H1 (cell line): ENCODE measurements at regions not wholly inside any gene's neighbourhood (a gene's known extent, or its start where the extent isn't known, plus 50 kb on each side); places are given as distances from the start of the nearest gene placed in this dataset.

Source experiments
- CTCF ChIA-PET: fragments of 300-600 bp; sonication (Branson Sonifier 250); formaldehyde crosslinking; loops from one replicate; lab custom pipeline; 2021; ENCODE audit not compliant: partially characterized antibody; lab: Charles Lee
- POLR2A ChIA-PET: fragments of 300-600 bp; sonication (Branson Sonifier 250); formaldehyde crosslinking; loops from one replicate; lab custom pipeline; 2021; ENCODE audit warnings: inconsistent platforms; ENCODE audit not compliant: partially characterized antibody; lab: Charles Lee
- DNase-seq, 2 experiments: peaks; one replicate each; pipeline versions ENCODE4 v3.0.0 to v3.0.0-alpha.2; 2010 to 2022; ENCODE audit warnings: low spot score in 2 of 2, low read depth in 1 of 2, mixed read lengths in 1 of 2
- FAIRE-seq: peaks from 2 replicates; lab custom pipeline; 2011; peaks lifted over from hg19 to GRCh38; lab: Jason Lieb, UNC
- H2AFZ ChIP-seq: 2 replicates; pipeline ENCODE4 v1.8.1; 2012; ENCODE audit warnings: low read length, inconsistent platforms
- H2AK5ac ChIP-seq: 2 replicates; pipeline ENCODE4 v1.6.1; 2013; ENCODE audit warnings: low read depth, low read length
- H2BK120ac ChIP-seq: replicated peaks from 2 replicates; pipeline ENCODE3; 2013; ENCODE audit warnings: low read depth, low read length, inconsistent platforms
- H2BK12ac ChIP-seq: 2 replicates; pipeline ENCODE4 v1.6.1; 2013; ENCODE audit warnings: low read depth, low read length
- H2BK15ac ChIP-seq: 2 replicates; pipeline ENCODE4 v1.6.1; 2013; ENCODE audit warnings: low read length
- H2BK20ac ChIP-seq: 2 replicates; pipeline ENCODE4 v1.6.1; 2013; ENCODE audit warnings: low read length
- H2BK5ac ChIP-seq: 2 replicates; pipeline ENCODE4 v1.6.1; 2013; ENCODE audit warnings: low read depth, low read length
- H3K14ac ChIP-seq: 2 replicates; pipeline ENCODE4 v1.6.1; 2013; ENCODE audit warnings: inconsistent platforms; ENCODE audit not compliant: insufficient read length
- H3K18ac ChIP-seq: 2 replicates; pipeline ENCODE4 v1.6.1; 2013; ENCODE audit warnings: low read length; ENCODE audit errors: extremely low read depth
- H3K23ac ChIP-seq: 2 replicates; pipeline ENCODE4 v1.6.1; 2013; ENCODE audit warnings: inconsistent platforms; ENCODE audit not compliant: insufficient read length
- H3K23me2 ChIP-seq: 2 replicates; pipeline ENCODE4 v1.6.1; 2013; ENCODE audit warnings: low read depth, low read length
- H3K27ac ChIP-seq: 2 replicates; pipeline ENCODE4 v1.6.1; 2011; ENCODE audit warnings: low read depth, low read length, inconsistent platforms
- H3K27me3 ChIP-seq, 4 experiments: replicated peaks in 1 of 4; 1 replicate in 1 of 4; 2 replicates in 3 of 4; pipeline versions ENCODE4 v1.6.1 to v1.8.1; 2011 to 2013; ENCODE audit warnings: low read length in 3 of 4, mild to moderate bottlenecking in 3 of 4, inconsistent platforms in 2 of 4, mixed read lengths in 2 of 4, moderate library complexity in 1 of 4; ENCODE audit not compliant: control insufficient read depth in 3 of 4, insufficient read depth in 3 of 4; ENCODE audit errors: extremely low read depth in 1 of 4
- H3K36me3 ChIP-seq, 4 experiments: 2 replicates each; pipeline versions ENCODE4 v1.6.1 to v1.8.1; 2011 to 2013; ENCODE audit warnings: mild to moderate bottlenecking in 4 of 4, low read length in 3 of 4, moderate library complexity in 2 of 4, control low read depth in 1 of 4, inconsistent platforms in 1 of 4; ENCODE audit not compliant: insufficient read depth in 4 of 4, control insufficient read depth in 2 of 4
- H3K4ac ChIP-seq: replicated peaks from 2 replicates; pipeline ENCODE3; 2013; ENCODE audit warnings: low read length, low read depth, mixed read lengths, inconsistent platforms; ENCODE audit not compliant: insufficient read length
- H3K4me1 ChIP-seq, 4 experiments: replicated peaks in 1 of 4; 1 replicate in 1 of 4; 2 replicates in 3 of 4; pipeline versions ENCODE4 v1.6.1 to v1.8.1; 2011 to 2013; ENCODE audit warnings: low read length in 3 of 4, inconsistent platforms in 2 of 4, mixed read lengths in 1 of 4; ENCODE audit not compliant: insufficient read depth in 4 of 4, control insufficient read depth in 3 of 4
- H3K4me2 ChIP-seq, 2 experiments: 2 replicates each; pipeline versions ENCODE4 v1.6.1 to v1.8.1; 2011 to 2013; ENCODE audit warnings: low read depth in 2 of 2, low read length in 2 of 2, control low read depth in 1 of 2, inconsistent platforms in 1 of 2, mild to moderate bottlenecking in 1 of 2; ENCODE audit not compliant: insufficient read depth in 1 of 2
- H3K4me3 ChIP-seq, 4 experiments: fragments of 200-600, 300-600 bp in 1 of 4; sonication (generic), shearing (Covaris generic), sonication (Bioruptor Twin) in 1 of 4; 2 replicates each; pipeline versions ENCODE4 v1.5.1 to v1.8.1; 2011 to 2016; ENCODE audit warnings: low read length in 4 of 4, low read depth in 3 of 4, control low read depth in 2 of 4, inconsistent platforms in 2 of 4, mild to moderate bottlenecking in 2 of 4, mixed read lengths in 1 of 4, moderate library complexity in 1 of 4; ENCODE audit not compliant: insufficient read depth in 2 of 4; ENCODE audit errors: extremely low read depth in 1 of 4
- H3K56ac ChIP-seq: replicated peaks from 2 replicates; pipeline ENCODE3; 2013; ENCODE audit warnings: low read depth, mild to moderate bottlenecking, mixed read lengths, low read length, inconsistent platforms; ENCODE audit not compliant: insufficient read length
- H3K79me1 ChIP-seq: 2 replicates; pipeline ENCODE4 v1.6.1; 2013; ENCODE audit warnings: low read depth, low read length, control low read depth
- H3K79me2 ChIP-seq, 2 experiments: 2 replicates each; pipeline versions ENCODE4 v1.6.1 to v1.8.1; 2012 to 2013; ENCODE audit warnings: low read length in 2 of 2, mild to moderate bottlenecking in 2 of 2, inconsistent platforms in 1 of 2; ENCODE audit not compliant: insufficient read depth in 2 of 2, control insufficient read depth in 1 of 2
- H3K9ac ChIP-seq, 4 experiments: replicated peaks in 1 of 4; 1 replicate in 1 of 4; 2 replicates in 3 of 4; pipeline versions ENCODE4 v1.6.1 to v1.8.1; 2011 to 2013; ENCODE audit warnings: low read depth in 3 of 4, low read length in 3 of 4, control low read depth in 2 of 4, mild to moderate bottlenecking in 2 of 4, moderate library complexity in 2 of 4, inconsistent platforms in 1 of 4; ENCODE audit errors: extremely low read depth in 1 of 4
- H3K9me3 ChIP-seq, 2 experiments: 2 replicates each; pipeline versions ENCODE4 v1.6.1 to v1.8.1; 2012 to 2013; ENCODE audit warnings: mild to moderate bottlenecking in 2 of 2, moderate library complexity in 2 of 2, control low read depth in 1 of 2, inconsistent platforms in 1 of 2, low read depth in 1 of 2, low read length in 1 of 2, mixed read lengths in 1 of 2; ENCODE audit not compliant: insufficient read depth in 2 of 2
- H4K20me1 ChIP-seq, 2 experiments: replicated peaks in 1 of 2; 2 replicates each; pipeline versions ENCODE3 to v1.8.1; 2011 to 2013; ENCODE audit warnings: inconsistent platforms in 2 of 2, low read length in 2 of 2, mild to moderate bottlenecking in 1 of 2; ENCODE audit not compliant: insufficient read depth in 2 of 2, control insufficient read depth in 1 of 2
- H4K5ac ChIP-seq: 2 replicates; pipeline ENCODE4 v1.6.1; 2013; ENCODE audit warnings: low read length, low read depth, mixed read lengths, inconsistent platforms; ENCODE audit not compliant: insufficient read length
- H4K8ac ChIP-seq: 2 replicates; pipeline ENCODE4 v1.8.0; 2013; ENCODE audit warnings: mild to moderate bottlenecking, moderate library complexity, low read length, inconsistent platforms; ENCODE audit not compliant: insufficient read depth; ENCODE audit errors: extremely low read depth
- H4K91ac ChIP-seq: replicated peaks from 2 replicates; pipeline ENCODE3; 2013; ENCODE audit warnings: low read length, mixed read lengths, inconsistent platforms; ENCODE audit not compliant: insufficient read length
- WGBS, 2 experiments: shearing (Covaris generic) in 1 of 2; methylation state at CpG; one replicate each; pipeline versions ENCODE4 v1.1.6 to v1.1.7; 2013 to 2015; ENCODE audit warnings: low lambda C conversion rate in 2 of 2, mixed read lengths in 2 of 2, inconsistent platforms in 1 of 2, low coverage in 1 of 2, missing lambda C conversion rate in 1 of 2; ENCODE audit not compliant: insufficient replicate concordance in 2 of 2, insufficient coverage in 1 of 2, insufficient read length in 1 of 2; ENCODE audit errors: extremely low coverage in 1 of 2, missing lambda C conversion rate in 1 of 2; 5-methylcytosine and 5-hydroxymethylcytosine counted together
- TF ChIP-seq, protein P1 (sequence below), 3 experiments: IDR thresholded peaks; 1 replicate in 2 of 3; 2 replicates in 1 of 3; pipeline versions ENCODE4 v1.5.1 to v1.6.1; 2011; ENCODE audit warnings: low read length in 3 of 3, mild to moderate bottlenecking in 3 of 3, inconsistent platforms in 2 of 3, low read depth in 1 of 3, moderate library complexity in 1 of 3; ENCODE audit not compliant: insufficient read depth in 1 of 3; ENCODE audit errors: control extremely low read depth in 1 of 3

DNA sequence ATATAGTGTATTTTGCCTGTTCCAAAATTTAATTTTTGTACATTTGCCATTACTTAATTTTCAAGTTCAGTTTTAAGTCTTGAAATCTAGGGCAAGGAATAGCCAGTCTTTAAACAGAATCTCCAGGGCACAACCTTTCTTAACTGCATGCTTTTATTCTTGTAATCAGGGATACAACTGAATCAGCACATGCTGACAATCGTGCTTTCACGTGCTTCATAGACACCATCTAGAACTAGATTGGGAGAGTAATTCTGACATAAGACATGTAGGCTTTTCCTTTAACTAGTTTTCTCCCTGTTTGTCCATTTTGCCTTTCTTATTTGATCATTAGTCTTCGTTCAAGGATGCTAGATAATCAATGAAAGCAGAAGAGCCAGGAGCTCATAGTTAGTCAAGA, 650.4 kb upstream of the CADM2 start:
- Histone ChIP-seq H3K4me3 (no peak overlapping the region), H4K91ac (no peak overlapping the region), H2BK5ac (no peak overlapping the region), H3K23ac (no peak overlapping the region), H3K27ac (no peak overlapping the region), H3K14ac (no peak overlapping the region), H3K79me2 (no peaks in the 10 kb centered on the region), H3K18ac (no peak overlapping the region), H3K36me3 (no peaks in the 10 kb centered on the region), H3K4ac (no peak overlapping the region), H2BK20ac (no peak overlapping the region), H2AFZ (no peak overlapping the region), H4K8ac (no peak overlapping the region), H3K79me1 (no peaks in the 10 kb centered on the region), H4K20me1 (no peaks in the 10 kb centered on the region), H3K4me2 (no peak overlapping the region), H3K56ac (no peak overlapping the region), H3K9ac (no peak overlapping the region), H3K23me2 (no peaks in the 10 kb centered on the region), H4K5ac (no peak overlapping the region), H3K4me1 (no peaks in the 10 kb centered on the region), H2BK15ac (no peak overlapping the region), H3K27me3 (no peaks in the 10 kb centered on the region), H2AK5ac (no peak overlapping the region), H3K9me3 (no peaks in the 10 kb centered on the region), H2BK12ac (no peak overlapping the region), H2BK120ac (no peak overlapping the region)
- DNase-seq: no peak
- WGBS, 2 experiments: 82% methylated on average over 3 of the region's 3 CpGs; no CpG with 5 or more reads in 1 of the 2 experiments
- FAIRE-seq: no peak
- POLR2A ChIA-PET: no interaction called here
- CTCF ChIA-PET: interaction anchor here (0.6 to 1.6 kb wide), 2 partner anchors 9 to 1977 kb away, joined by 3 to 5 read pairs; no protein-coding TSS in a partner anchor
- TF ChIP-seq, protein P1, sequence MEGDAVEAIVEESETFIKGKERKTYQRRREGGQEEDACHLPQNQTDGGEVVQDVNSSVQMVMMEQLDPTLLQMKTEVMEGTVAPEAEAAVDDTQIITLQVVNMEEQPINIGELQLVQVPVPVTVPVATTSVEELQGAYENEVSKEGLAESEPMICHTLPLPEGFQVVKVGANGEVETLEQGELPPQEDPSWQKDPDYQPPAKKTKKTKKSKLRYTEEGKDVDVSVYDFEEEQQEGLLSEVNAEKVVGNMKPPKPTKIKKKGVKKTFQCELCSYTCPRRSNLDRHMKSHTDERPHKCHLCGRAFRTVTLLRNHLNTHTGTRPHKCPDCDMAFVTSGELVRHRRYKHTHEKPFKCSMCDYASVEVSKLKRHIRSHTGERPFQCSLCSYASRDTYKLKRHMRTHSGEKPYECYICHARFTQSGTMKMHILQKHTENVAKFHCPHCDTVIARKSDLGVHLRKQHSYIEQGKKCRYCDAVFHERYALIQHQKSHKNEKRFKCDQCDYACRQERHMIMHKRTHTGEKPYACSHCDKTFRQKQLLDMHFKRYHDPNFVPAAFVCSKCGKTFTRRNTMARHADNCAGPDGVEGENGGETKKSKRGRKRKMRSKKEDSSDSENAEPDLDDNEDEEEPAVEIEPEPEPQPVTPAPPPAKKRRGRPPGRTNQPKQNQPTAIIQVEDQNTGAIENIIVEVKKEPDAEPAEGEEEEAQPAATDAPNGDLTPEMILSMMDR (IDR thresholded peaks at IDR 0.05; ENCODE audit: control extremely low read depth in 1 of 3, insufficient read depth in 1 of 3, low read depth in 1 of 3, low read length in 3 of 3): no peak
